ENCODE measurements at regions not wholly inside any gene's neighbourhood (a gene's known extent, or its start where the extent isn't known, plus 50 kb on each side); places are given as distances from the start of the nearest gene placed in this dataset.

- no peaks in the 10 kb centered on the region for H3K9me3 ChIP-seq (ENCODE audit: control insufficient read depth, low read length)
- intact Hi-C loops (cut with DNase I): no loop called here
- no peak overlapping the region for H3K27ac ChIP-seq (ENCODE audit: low read length)
- ATAC-seq (peak; percentile 57 to 60), DNase-seq (peak in 1 of 3 donors; percentile 9)
- no peaks in the 10 kb centered on the region for H3K4me1 ChIP-seq (ENCODE audit: control insufficient read depth, insufficient read depth, low read length)
- H3K4me3 ChIP-seq (ENCODE audit: low read length): no peak overlapping the region
- 34% methylated on average over 5 of the region's 5 CpGs for WGBS
- no peaks in the 10 kb centered on the region for H3K27me3 ChIP-seq (ENCODE audit: control insufficient read depth, insufficient read depth)
Observed at GRCh38 chr5:162209005-162209605, 141.5 kb downstream of the GABRG2 start.

DNA sequence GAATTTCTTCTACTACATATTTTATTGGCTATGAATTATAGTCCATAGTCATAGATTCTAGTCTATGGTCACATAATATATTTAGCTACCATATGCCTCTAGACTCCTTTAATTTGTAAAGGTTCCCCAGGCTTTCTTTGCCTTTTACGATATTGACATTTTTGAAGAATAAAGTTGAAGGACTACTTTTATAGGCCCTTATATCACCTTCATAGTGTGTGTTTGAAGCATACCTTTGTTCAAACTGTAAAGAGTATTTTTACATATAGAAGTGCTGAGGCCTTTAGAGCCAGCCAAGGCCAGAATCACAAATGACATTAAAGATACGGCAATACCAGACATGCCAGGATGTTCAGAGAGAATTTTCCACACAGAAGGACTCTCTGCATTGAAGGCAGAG lies 147.0 kb downstream of the GABRG2 start:
- 83% methylated on average over 2 of the region's 2 CpGs for WGBS
- DNase-seq (no peak), ATAC-seq (no peak)
- no peaks in the 10 kb centered on the region for H3K27me3 ChIP-seq (ENCODE audit: control insufficient read depth, insufficient read depth)
- H3K4me1 ChIP-seq (ENCODE audit: control insufficient read depth, insufficient read depth, low read length): no peaks in the 10 kb centered on the region
- no peak overlapping the region for H3K4me3 ChIP-seq (ENCODE audit: low read length)
- H3K9me3 ChIP-seq (ENCODE audit: control insufficient read depth, low read length): no peaks in the 10 kb centered on the region
- H3K27ac ChIP-seq (ENCODE audit: low read length): no peak overlapping the region
- intact Hi-C loops (cut with DNase I): no loop called here

DNA sequence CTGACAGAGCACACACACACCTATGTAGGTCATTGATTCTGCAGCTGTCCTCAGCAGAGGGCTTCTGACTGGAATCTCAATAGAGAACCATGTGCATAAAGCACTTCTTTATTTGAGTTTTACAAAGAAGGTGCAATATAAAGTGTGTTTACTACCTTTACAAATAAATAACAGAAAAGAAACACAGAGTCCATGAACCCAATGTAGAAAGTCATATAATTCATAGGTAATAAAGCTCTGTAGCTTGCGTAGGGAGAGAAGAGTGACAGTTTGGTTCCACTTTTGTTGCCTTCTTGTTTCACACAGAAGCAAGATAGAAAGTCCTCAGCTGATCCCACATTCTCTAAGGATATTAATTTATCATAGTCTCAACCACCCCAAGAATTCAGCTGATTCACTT lies 149.5 kb downstream of the GABRG2 start:
- H3K27me3 ChIP-seq (ENCODE audit: control insufficient read depth, insufficient read depth): no peaks in the 10 kb centered on the region
- no peak for DNase-seq
- H3K9me3 ChIP-seq (ENCODE audit: control insufficient read depth, low read length): no peaks in the 10 kb centered on the region
- WGBS: 93% methylated on average over 1 of the region's 1 CpG
- no peak for ATAC-seq
- H3K27ac ChIP-seq (ENCODE audit: low read length): no peak overlapping the region
- intact Hi-C loops (cut with DNase I): no loop called here
- H3K4me1 ChIP-seq (ENCODE audit: control insufficient read depth, insufficient read depth, low read length): no peaks in the 10 kb centered on the region
- no peak overlapping the region for H3K4me3 ChIP-seq (ENCODE audit: low read length)

DNA sequence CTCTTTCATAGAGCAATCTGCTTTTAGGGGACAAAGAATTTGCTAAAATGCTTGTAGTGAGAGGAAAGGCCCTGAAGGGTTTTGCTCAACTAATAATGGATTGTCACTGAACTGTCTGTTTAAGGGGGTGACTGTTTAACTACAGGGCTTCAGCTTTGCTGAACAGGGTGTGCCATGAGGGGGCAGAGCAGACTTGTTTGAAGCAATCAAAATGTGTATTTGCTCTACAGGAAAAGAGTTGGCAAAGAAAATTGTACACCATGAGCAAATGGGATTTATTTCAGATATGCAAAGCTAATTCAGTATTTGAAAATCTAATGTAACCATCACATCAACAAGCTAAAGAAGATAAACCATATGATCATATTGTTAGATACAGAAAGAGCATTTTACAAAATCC lies 154.3 kb downstream of the GABRG2 start:
- no peaks in the 10 kb centered on the region for H3K4me1 ChIP-seq (ENCODE audit: control insufficient read depth, insufficient read depth, low read length)
- no peaks in the 10 kb centered on the region for H3K9me3 ChIP-seq (ENCODE audit: control insufficient read depth, low read length)
- no peak overlapping the region for H3K27ac ChIP-seq (ENCODE audit: low read length)
- H3K4me3 ChIP-seq (ENCODE audit: low read length): no peak overlapping the region
- DNase-seq (no peak), ATAC-seq (no peak)
- no peaks in the 10 kb centered on the region for H3K27me3 ChIP-seq (ENCODE audit: control insufficient read depth, insufficient read depth)
- intact Hi-C loops (cut with DNase I): no loop called here

GRCh38 chr5:162227075-162227474 lies 159.5 kb downstream of the GABRG2 start:
- no peak for ATAC-seq
- Histone ChIP-seq H3K4me3 (ENCODE audit: low read length) (no peak overlapping the region), H3K9me3 (ENCODE audit: control insufficient read depth, low read length) (no peaks in the 10 kb centered on the region), H3K4me1 (ENCODE audit: control insufficient read depth, insufficient read depth, low read length) (no peaks in the 10 kb centered on the region), H3K27ac (ENCODE audit: low read length) (no peak overlapping the region), H3K27me3 (ENCODE audit: control insufficient read depth, insufficient read depth) (no peaks in the 10 kb centered on the region)
- no peak for DNase-seq
- intact Hi-C loops (cut with DNase I): no loop called here
- WGBS: 38% methylated on average over 2 of the region's 2 CpGs

DNA sequence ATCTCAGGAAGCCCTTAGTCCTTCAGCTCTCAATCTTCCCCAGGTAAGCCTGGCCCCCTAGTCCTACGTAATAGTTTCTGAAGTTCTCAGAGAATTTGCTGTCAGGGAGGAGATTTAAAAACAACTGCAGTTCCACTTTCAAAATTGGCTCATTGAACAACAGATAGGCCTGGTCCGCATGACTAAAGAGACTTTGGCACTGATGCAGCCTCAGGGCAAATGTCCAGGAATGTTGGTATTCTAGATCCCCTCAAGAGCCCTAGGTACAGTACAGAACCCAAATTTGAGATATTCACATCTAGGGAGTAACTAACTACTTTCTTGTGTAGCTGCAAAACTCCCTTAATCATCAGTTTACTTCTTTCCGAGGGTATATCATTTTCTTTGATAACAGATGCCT lies 162.8 kb downstream of the GABRG2 start:
- H3K9me3 ChIP-seq (ENCODE audit: control insufficient read depth, low read length): no peaks in the 10 kb centered on the region

GRCh38 chr5:162231522-162231921 lies 163.9 kb downstream of the GABRG2 start:
- no peaks in the 10 kb centered on the region for H3K4me1 ChIP-seq (ENCODE audit: control insufficient read depth, insufficient read depth, low read length)
- DNase-seq (no peak), ATAC-seq (no peak)
- no peak overlapping the region for H3K4me3 ChIP-seq (ENCODE audit: low read length)
- H3K27ac ChIP-seq (ENCODE audit: low read length): no peak overlapping the region
- no peaks in the 10 kb centered on the region for H3K27me3 ChIP-seq (ENCODE audit: control insufficient read depth, insufficient read depth)
- WGBS: 49% methylated on average over 1 of the region's 1 CpG
- intact Hi-C loops (cut with DNase I): no loop called here
- H3K9me3 ChIP-seq (ENCODE audit: control insufficient read depth, low read length): no peaks in the 10 kb centered on the region

More for the DNA sequence above, 162.8 kb downstream of the GABRG2 start:
- ATAC-seq (peak in 1 of 2 donors; percentile 40), DNase-seq (peak; percentile 23 to 73 (median 42))
- Histone ChIP-seq H3K27me3 (ENCODE audit: control insufficient read depth, insufficient read depth) (no peaks in the 10 kb centered on the region), H3K27ac (ENCODE audit: low read length) (no peak overlapping the region), H3K4me1 (ENCODE audit: control insufficient read depth, insufficient read depth, low read length) (no peaks in the 10 kb centered on the region), H3K4me3 (ENCODE audit: low read length) (no peak overlapping the region)
- WGBS: 44% methylated on average over 3 of the region's 3 CpGs
- intact Hi-C loops (cut with DNase I): no loop called here

DNA sequence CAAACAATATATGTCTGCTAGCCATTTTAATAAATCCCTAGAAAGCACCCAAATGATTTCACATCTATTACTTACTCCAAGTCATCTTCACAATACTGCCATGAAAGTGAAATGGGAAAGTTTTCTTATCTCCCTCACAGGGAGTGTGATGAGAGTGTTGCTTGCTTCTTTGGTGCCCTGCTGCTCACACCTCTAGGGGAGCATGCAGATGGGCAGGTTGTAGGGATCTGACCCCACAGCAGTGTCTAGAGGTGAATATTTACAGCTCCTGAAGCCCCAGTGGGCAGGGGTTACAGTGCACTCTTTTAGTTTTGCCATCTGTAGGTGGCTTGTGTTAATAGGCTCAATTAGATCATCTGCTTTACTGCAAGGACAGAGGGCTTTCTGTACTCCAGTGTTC lies 173.2 kb downstream of the GABRG2 start:
- Histone ChIP-seq H3K4me3 (ENCODE audit: low read length) (no peak overlapping the region), H3K4me1 (ENCODE audit: control insufficient read depth, insufficient read depth, low read length) (no peaks in the 10 kb centered on the region), H3K9me3 (ENCODE audit: control insufficient read depth, low read length) (no peaks in the 10 kb centered on the region), H3K27ac (ENCODE audit: low read length) (no peak overlapping the region), H3K27me3 (ENCODE audit: control insufficient read depth, insufficient read depth) (no peaks in the 10 kb centered on the region)
- ATAC-seq: no peak
- intact Hi-C loops (cut with DNase I): no loop called here
- DNase-seq: no peak

DNA sequence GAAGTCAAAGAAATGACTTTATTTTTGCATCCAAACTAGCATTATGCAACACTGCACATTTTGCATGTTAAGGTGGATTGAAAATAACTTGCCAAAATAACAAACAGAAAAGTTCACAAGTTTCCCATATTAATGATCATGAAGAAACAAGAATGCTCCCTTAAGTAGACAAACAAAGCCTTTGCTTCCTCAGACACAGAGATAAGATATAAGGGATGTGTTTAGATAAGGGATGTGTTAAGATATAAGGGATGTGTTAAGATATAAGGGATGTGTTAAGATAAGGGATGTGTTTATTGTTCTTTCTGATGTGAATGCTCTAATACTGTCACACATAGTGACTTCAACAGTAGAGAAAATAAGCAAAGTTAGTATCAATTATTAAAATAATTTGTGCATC lies 174.8 kb downstream of the GABRG2 start:
- Histone ChIP-seq H3K9me3 (ENCODE audit: control insufficient read depth, low read length) (no peaks in the 10 kb centered on the region), H3K4me3 (ENCODE audit: low read length) (no peak overlapping the region), H3K27me3 (ENCODE audit: control insufficient read depth, insufficient read depth) (no peaks in the 10 kb centered on the region), H3K4me1 (ENCODE audit: control insufficient read depth, insufficient read depth, low read length) (no peaks in the 10 kb centered on the region), H3K27ac (ENCODE audit: low read length) (no peak overlapping the region)
- DNase-seq (no peak), ATAC-seq (no peak)
- intact Hi-C loops (cut with DNase I): no loop called here

- Histone ChIP-seq H3K9me3 (ENCODE audit: control insufficient read depth, low read length) (no peaks in the 10 kb centered on the region), H3K27ac (ENCODE audit: low read length) (no peak overlapping the region), H3K4me1 (ENCODE audit: control insufficient read depth, insufficient read depth, low read length) (no peaks in the 10 kb centered on the region), H3K27me3 (ENCODE audit: control insufficient read depth, insufficient read depth) (no peaks in the 10 kb centered on the region), H3K4me3 (ENCODE audit: low read length) (no peak overlapping the region)
- DNase-seq: no peak
- 68% methylated on average over 3 of the region's 3 CpGs for WGBS
- intact Hi-C loops (cut with DNase I): no loop called here
- ATAC-seq: no peak
Observed at GRCh38 chr5:162243651-162244050, 176.1 kb downstream of the GABRG2 start.

GRCh38 chr5:162248107-162248713 lies 180.6 kb downstream of the GABRG2 start:
- Histone ChIP-seq H3K4me1 (ENCODE audit: control insufficient read depth, insufficient read depth, low read length) (no peaks in the 10 kb centered on the region), H3K4me3 (ENCODE audit: low read length) (no peak overlapping the region), H3K27ac (ENCODE audit: low read length) (no peak overlapping the region), H3K9me3 (ENCODE audit: control insufficient read depth, low read length) (no peaks in the 10 kb centered on the region), H3K27me3 (ENCODE audit: control insufficient read depth, insufficient read depth) (no peaks in the 10 kb centered on the region)
- DNase-seq (no peak), ATAC-seq (no peak)
- WGBS: 74% methylated on average over 11 of the region's 11 CpGs
- intact Hi-C loops (cut with DNase I): no loop called here

DNA sequence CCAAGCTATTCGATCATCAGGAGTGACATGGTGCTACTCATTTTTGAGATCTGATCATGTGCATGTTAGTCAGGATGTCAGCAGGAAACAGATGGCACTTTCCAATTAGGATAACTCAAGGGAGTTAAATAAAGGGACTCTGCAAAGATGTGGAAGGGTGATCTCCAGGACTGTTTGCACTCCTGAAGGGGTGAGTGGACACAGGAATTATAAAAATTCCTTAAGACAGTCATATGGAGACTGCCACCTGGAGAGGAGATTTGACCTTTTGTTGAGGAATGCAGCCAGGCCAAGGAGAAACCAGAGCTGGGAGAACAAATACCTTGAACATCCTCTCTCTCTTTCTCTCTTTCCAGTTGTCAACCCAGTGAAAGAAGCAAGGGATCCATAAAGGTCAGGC lies 189.1 kb downstream of the GABRG2 start:
- 72% methylated on average over 1 of the region's 1 CpG for WGBS
- H3K4me1 ChIP-seq (ENCODE audit: control insufficient read depth, insufficient read depth, low read length): no peaks in the 10 kb centered on the region
- ATAC-seq (no peak), DNase-seq (no peak)
- H3K4me3 ChIP-seq (ENCODE audit: low read length): no peak overlapping the region
- no peaks in the 10 kb centered on the region for H3K9me3 ChIP-seq (ENCODE audit: control insufficient read depth, low read length)
- intact Hi-C loops (cut with DNase I): no loop called here
- H3K27ac ChIP-seq (ENCODE audit: low read length): no peak overlapping the region
- H3K27me3 ChIP-seq (ENCODE audit: control insufficient read depth, insufficient read depth): no peaks in the 10 kb centered on the region
